Uterus (tissue), 2 donors: ENCODE measurements at regions not wholly inside any gene's neighbourhood (a gene's known extent, or its start where the extent isn't known, plus 50 kb on each side); places are given as distances from the start of the nearest gene placed in this dataset.

Experiments
- POLR2A ChIP-seq, 2 donors: fragments of 450-650 bp; IDR thresholded peaks; one replicate each; pipeline ENCODE4 v1.6.1; 2016; ENCODE audit warnings: antibody characterized with exemption in 2 of 2, mild to moderate bottlenecking in 1 of 2, moderate library complexity in 1 of 2
- TF ChIP-seq, protein P1 (sequence below), 4 experiments: fragments of 200-600 bp in 2 of 4; fragments of 450-650 bp in 2 of 4; sonication (generic) in 2 of 4; IDR thresholded peaks; one replicate each; pipeline ENCODE4 v1.5.1; 2016 to 2019; ENCODE audit warnings: antibody characterized with exemption in 4 of 4, mild to moderate bottlenecking in 2 of 4, moderate library complexity in 1 of 4

DNA sequence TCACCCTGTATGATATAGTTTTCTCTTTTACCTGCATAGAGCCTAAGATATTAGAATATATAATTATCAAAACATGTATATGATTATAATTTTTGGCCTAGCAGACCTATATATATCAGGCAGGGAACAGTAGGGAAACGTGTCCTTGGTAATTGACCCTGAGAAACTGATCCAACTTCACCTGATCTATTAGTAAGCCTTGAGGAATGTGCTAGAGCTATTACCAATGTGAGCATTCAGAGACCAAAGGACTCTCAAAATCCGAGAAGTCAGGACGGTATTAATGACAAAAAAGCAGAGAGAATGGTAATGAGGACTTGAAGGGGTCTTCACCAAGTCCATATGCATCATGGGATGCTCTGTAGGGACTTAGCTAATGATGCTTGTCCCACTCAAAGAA, 571.9 kb downstream of the CPS1 start:
- TF ChIP-seq, protein P1, sequence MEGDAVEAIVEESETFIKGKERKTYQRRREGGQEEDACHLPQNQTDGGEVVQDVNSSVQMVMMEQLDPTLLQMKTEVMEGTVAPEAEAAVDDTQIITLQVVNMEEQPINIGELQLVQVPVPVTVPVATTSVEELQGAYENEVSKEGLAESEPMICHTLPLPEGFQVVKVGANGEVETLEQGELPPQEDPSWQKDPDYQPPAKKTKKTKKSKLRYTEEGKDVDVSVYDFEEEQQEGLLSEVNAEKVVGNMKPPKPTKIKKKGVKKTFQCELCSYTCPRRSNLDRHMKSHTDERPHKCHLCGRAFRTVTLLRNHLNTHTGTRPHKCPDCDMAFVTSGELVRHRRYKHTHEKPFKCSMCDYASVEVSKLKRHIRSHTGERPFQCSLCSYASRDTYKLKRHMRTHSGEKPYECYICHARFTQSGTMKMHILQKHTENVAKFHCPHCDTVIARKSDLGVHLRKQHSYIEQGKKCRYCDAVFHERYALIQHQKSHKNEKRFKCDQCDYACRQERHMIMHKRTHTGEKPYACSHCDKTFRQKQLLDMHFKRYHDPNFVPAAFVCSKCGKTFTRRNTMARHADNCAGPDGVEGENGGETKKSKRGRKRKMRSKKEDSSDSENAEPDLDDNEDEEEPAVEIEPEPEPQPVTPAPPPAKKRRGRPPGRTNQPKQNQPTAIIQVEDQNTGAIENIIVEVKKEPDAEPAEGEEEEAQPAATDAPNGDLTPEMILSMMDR (IDR thresholded peaks at IDR 0.05) = no peak
- TF ChIP-seq POLR2A (IDR thresholded peaks at IDR 0.05) = no peak
